Endothelial cell of umbilical vein (primary cell): ENCODE measurements at regions not wholly inside any gene's neighbourhood (a gene's known extent, or its start where the extent isn't known, plus 50 kb on each side); places are given as distances from the start of the nearest gene placed in this dataset.
"Not testable (repeated sequence)": the region's sequence is repeated elsewhere in the genome, so short reads cannot be mapped to it uniquely, and the experiment has no call there.

Source experiments
- BruUV-seq: library from RNA; stranded (reverse); fragments of 400-500 nt; replicated peaks from 2 replicates; lab custom pipeline; 2021; lab: Mats Ljungman, UMichigan
- CTCF ChIA-PET: fragments of 300-600, 350-600 bp; sonication (Branson Sonifier 250); formaldehyde crosslinking; loops from one replicate; lab custom pipeline; 2021; ENCODE audit warnings: antibody characterized with exemption, inconsistent platforms; lab: Charles Lee
- POLR2A ChIA-PET: fragments of 300-600, 350-600 bp; sonication (Branson Sonifier 250); formaldehyde crosslinking; loops from one replicate; lab custom pipeline; 2021; ENCODE audit warnings: antibody characterized with exemption, inconsistent platforms; lab: Charles Lee
- DNase-seq: peaks from one replicate; pipeline ENCODE4 v3.0.0-alpha.2; 2011; ENCODE audit warnings: low read depth, low spot score
- FAIRE-seq: peaks from 2 replicates; lab custom pipeline; 2011; peaks lifted over from hg19 to GRCh38; lab: Jason Lieb, UNC
- H2AFZ ChIP-seq: 2 replicates; pipeline ENCODE4 v1.6.0; 2012; ENCODE audit warnings: low read depth, low read length, control low read depth, inconsistent platforms
- H3K27ac ChIP-seq: 2 replicates; pipeline ENCODE4 v1.5.1; 2011; ENCODE audit warnings: low read depth, mild to moderate bottlenecking, control low read depth, low read length, moderate library complexity; ENCODE audit not compliant: insufficient read depth
- H3K27me3 ChIP-seq, 2 experiments: 2 replicates each; pipeline versions ENCODE4 v1.6.0 to v1.6.1; 2011; ENCODE audit warnings: low read length in 2 of 2, mixed read lengths in 1 of 2; ENCODE audit not compliant: control insufficient read depth in 2 of 2, insufficient read depth in 2 of 2
- H3K36me3 ChIP-seq, 2 experiments: 2 replicates in 1 of 2; 3 replicates in 1 of 2; pipeline ENCODE4 v1.5.1; 2011; ENCODE audit warnings: low read length in 2 of 2, mild to moderate bottlenecking in 1 of 2, moderate library complexity in 1 of 2; ENCODE audit not compliant: control insufficient read depth in 2 of 2, insufficient read depth in 2 of 2; ENCODE audit errors: extremely low read depth in 1 of 2
- H3K4me1 ChIP-seq: 3 replicates; pipeline ENCODE4 v1.5.1; 2011; ENCODE audit warnings: mild to moderate bottlenecking, low read length; ENCODE audit not compliant: control insufficient read depth, insufficient read depth; ENCODE audit errors: extremely low read depth
- H3K4me2 ChIP-seq: 2 replicates; pipeline ENCODE4 v1.6.1; 2011; ENCODE audit warnings: low read length, control low read depth, mixed read lengths; ENCODE audit not compliant: insufficient read depth
- H3K4me3 ChIP-seq, 3 experiments: fragments of 200-600 bp in 1 of 3; sonication (generic), shearing (Covaris generic) in 1 of 3; replicated peaks in 1 of 3; 2 replicates each; pipeline ENCODE4 v1.5.1; 2011 to 2016; ENCODE audit warnings: control low read depth in 3 of 3, low read length in 3 of 3, mild to moderate bottlenecking in 2 of 3, inconsistent platforms in 1 of 3, low read depth in 1 of 3, moderate library complexity in 1 of 3; ENCODE audit not compliant: insufficient read depth in 1 of 3
- H3K79me2 ChIP-seq: 2 replicates; pipeline ENCODE4 v1.6.0; 2012; ENCODE audit warnings: low read length, inconsistent platforms; ENCODE audit not compliant: control insufficient read depth, insufficient read depth
- H3K9ac ChIP-seq: replicated peaks from 2 replicates; pipeline ENCODE3; 2011; ENCODE audit warnings: low read length, control low read depth; ENCODE audit not compliant: insufficient read depth; ENCODE audit errors: extremely low read depth
- H3K9me1 ChIP-seq: replicated peaks from 3 replicates; pipeline ENCODE4 v1.6.0; 2011; ENCODE audit warnings: mild to moderate bottlenecking, low read length; ENCODE audit not compliant: control insufficient read depth, insufficient read depth; ENCODE audit errors: extremely low read depth
- H3K9me3 ChIP-seq: replicated peaks from 2 replicates; pipeline ENCODE4 v1.5.1; 2012; ENCODE audit warnings: low read length, inconsistent platforms; ENCODE audit not compliant: control insufficient read depth, insufficient read depth
- H4K20me1 ChIP-seq: replicated peaks from 2 replicates; pipeline ENCODE3; 2011; ENCODE audit warnings: mild to moderate bottlenecking, low read length; ENCODE audit not compliant: control insufficient read depth, insufficient read depth; ENCODE audit errors: extremely low read depth
- dilution Hi-C: fragments of 300-500 bp; cut with MboI; formaldehyde crosslinking; loops from one replicate; pipeline ENCODE4 v1.15.0; 2019; ENCODE audit warnings: low sequenced_read_pairs; ENCODE audit not compliant: extremely low pct_ligation_motif_present
- intact Hi-C: fragments of 100-400 bp; cut with micrococcal nuclease; formaldehyde crosslinking; loops from one replicate; pipeline ENCODE4 v1.10.0; 2022

GRCh38 chr2:89959729-89960378 is 1268.4 kb downstream of the RPIA start:
- H4K20me1 ChIP-seq, H3K9ac ChIP-seq, BruUV-seq, dilution Hi-C loops, H3K9me3 ChIP-seq, H3K27me3 ChIP-seq, CTCF ChIA-PET, intact Hi-C loops, H3K9me1 ChIP-seq, H3K36me3 ChIP-seq, H3K4me3 ChIP-seq, H3K79me2 ChIP-seq, DNase-seq, POLR2A ChIA-PET, H2AFZ ChIP-seq, H3K27ac ChIP-seq, H3K4me1 ChIP-seq, H3K4me2 ChIP-seq, FAIRE-seq: not testable (repeated sequence)

GRCh38 chr2:89960570-89960969 is 1269.1 kb downstream of the RPIA start:
- H3K9me3 ChIP-seq, H3K9me1 ChIP-seq, H3K4me1 ChIP-seq, H3K4me3 ChIP-seq, H3K27me3 ChIP-seq, H3K36me3 ChIP-seq, intact Hi-C loops, CTCF ChIA-PET, H3K79me2 ChIP-seq, H4K20me1 ChIP-seq, H3K27ac ChIP-seq, FAIRE-seq, H2AFZ ChIP-seq, POLR2A ChIA-PET, DNase-seq, H3K9ac ChIP-seq, BruUV-seq, dilution Hi-C loops, H3K4me2 ChIP-seq: not testable (repeated sequence)

- DNase-seq, dilution Hi-C loops, intact Hi-C loops, H4K20me1 ChIP-seq, H3K4me2 ChIP-seq, H3K27ac ChIP-seq, H3K9ac ChIP-seq, H3K4me3 ChIP-seq, CTCF ChIA-PET, H3K4me1 ChIP-seq, H3K9me3 ChIP-seq, H3K79me2 ChIP-seq, FAIRE-seq, BruUV-seq, POLR2A ChIA-PET, H3K9me1 ChIP-seq, H3K36me3 ChIP-seq, H3K27me3 ChIP-seq, H2AFZ ChIP-seq: not testable (repeated sequence)
These were observed 1277.1 kb downstream of the RPIA start for GRCh38 chr2:89968567-89968966.

- H3K27ac ChIP-seq, H3K36me3 ChIP-seq, H3K4me3 ChIP-seq, H3K4me1 ChIP-seq, FAIRE-seq, H3K9me3 ChIP-seq, H3K27me3 ChIP-seq, H3K9ac ChIP-seq, H3K9me1 ChIP-seq, H3K4me2 ChIP-seq, dilution Hi-C loops, intact Hi-C loops, H2AFZ ChIP-seq, H3K79me2 ChIP-seq, H4K20me1 ChIP-seq, BruUV-seq, DNase-seq, CTCF ChIA-PET, POLR2A ChIA-PET: not testable (repeated sequence)
These were observed 1277.7 kb downstream of the RPIA start for GRCh38 chr2:89969190-89969589.
